ENCODE measurements at regions not wholly inside any gene's neighbourhood (a gene's known extent, or its start where the extent isn't known, plus 50 kb on each side); places are given as distances from the start of the nearest gene placed in this dataset.

GRCh38 chr2:64367444-64368232 is 86.3 kb upstream of the LGALSL start:
- Histone ChIP-seq H3K9me3 (replicated peaks) (no peaks in the 10 kb centered on the region), H3K36me3 (no peaks in the 10 kb centered on the region), H3K4me3 (no peak overlapping the region), H3K27me3 (ENCODE audit: low read depth) (peaks cover 70% of the 10 kb centered on the region), H3K27ac (replicated peaks) (no peak overlapping the region), H3K4me1 (peaks cover 12% of the 10 kb centered on the region)
- DNase-seq = no peak
- intact Hi-C loops (cut with micrococcal nuclease) = no loop called here
- TF ChIP-seq CTCF (IDR thresholded peaks at IDR 0.05; ENCODE audit: borderline replicate concordance) = no peak

GRCh38 chr2:64369706-64370105 is 84.3 kb upstream of the LGALSL start:
- Histone ChIP-seq H3K4me1 (peaks cover 20% of the 10 kb centered on the region), H3K27me3 (ENCODE audit: low read depth) (peaks cover 66% of the 10 kb centered on the region), H3K4me3 (no peak overlapping the region), H3K36me3 (no peaks in the 10 kb centered on the region), H3K27ac (replicated peaks) (no peak overlapping the region), H3K9me3 (replicated peaks) (no peaks in the 10 kb centered on the region)
- TF ChIP-seq CTCF (IDR thresholded peaks at IDR 0.05; ENCODE audit: borderline replicate concordance) = no peak
- intact Hi-C loops (cut with micrococcal nuclease) = no loop called here
- no peak for DNase-seq

- Histone ChIP-seq H3K27ac (replicated peaks) (no peak overlapping the region), H3K4me1 (peaks cover 22% of the 10 kb centered on the region), H3K4me3 (no peak overlapping the region), H3K27me3 (ENCODE audit: low read depth) (peaks cover 64% of the 10 kb centered on the region), H3K9me3 (replicated peaks) (no peaks in the 10 kb centered on the region), H3K36me3 (no peaks in the 10 kb centered on the region)
- no peak for DNase-seq
- no peak for TF ChIP-seq CTCF (IDR thresholded peaks at IDR 0.05; ENCODE audit: borderline replicate concordance)
- intact Hi-C loops (cut with micrococcal nuclease) = no loop called here
Measured at GRCh38 chr2:64371727-64372126, 82.2 kb upstream of the LGALSL start.

GRCh38 chr2:64374686-64375085 is 79.3 kb upstream of the LGALSL start:
- no peaks in the 10 kb centered on the region for H3K9me3 ChIP-seq (replicated peaks)

GRCh38 chr2:64376926-64377325 is 77.0 kb upstream of the LGALSL start:
- intact Hi-C loops (cut with micrococcal nuclease) = no loop called here
- DNase-seq = no peak
- TF ChIP-seq CTCF (IDR thresholded peaks at IDR 0.05; ENCODE audit: borderline replicate concordance) = no peak

More at GRCh38 chr2:64374686-64375085, 79.3 kb upstream of the LGALSL start:
- H3K36me3 ChIP-seq = no peaks in the 10 kb centered on the region
- H3K4me3 ChIP-seq = no peak overlapping the region
- DNase-seq = peak; percentile 27
- no peak for TF ChIP-seq CTCF (IDR thresholded peaks at IDR 0.05; ENCODE audit: borderline replicate concordance)
- peaks cover 67% of the 10 kb centered on the region for H3K27me3 ChIP-seq (ENCODE audit: low read depth)
- H3K4me1 ChIP-seq = peaks cover 9% of the 10 kb centered on the region
- no peak overlapping the region for H3K27ac ChIP-seq (replicated peaks)
- intact Hi-C loops (cut with micrococcal nuclease) = no loop called here

More at GRCh38 chr2:64376926-64377325, 77.0 kb upstream of the LGALSL start:
- no peaks in the 10 kb centered on the region for H3K36me3 ChIP-seq
- H3K4me3 ChIP-seq = no peak overlapping the region
- peaks cover 58% of the 10 kb centered on the region for H3K27me3 ChIP-seq (ENCODE audit: low read depth)
- peaks cover 9% of the 10 kb centered on the region for H3K4me1 ChIP-seq
- H3K27ac ChIP-seq (replicated peaks) = no peak overlapping the region
- no peaks in the 10 kb centered on the region for H3K9me3 ChIP-seq (replicated peaks)
